ENCODE measurements at regions not wholly inside any gene's neighbourhood (a gene's known extent, or its start where the extent isn't known, plus 50 kb on each side); places are given as distances from the start of the nearest gene placed in this dataset.

DNA sequence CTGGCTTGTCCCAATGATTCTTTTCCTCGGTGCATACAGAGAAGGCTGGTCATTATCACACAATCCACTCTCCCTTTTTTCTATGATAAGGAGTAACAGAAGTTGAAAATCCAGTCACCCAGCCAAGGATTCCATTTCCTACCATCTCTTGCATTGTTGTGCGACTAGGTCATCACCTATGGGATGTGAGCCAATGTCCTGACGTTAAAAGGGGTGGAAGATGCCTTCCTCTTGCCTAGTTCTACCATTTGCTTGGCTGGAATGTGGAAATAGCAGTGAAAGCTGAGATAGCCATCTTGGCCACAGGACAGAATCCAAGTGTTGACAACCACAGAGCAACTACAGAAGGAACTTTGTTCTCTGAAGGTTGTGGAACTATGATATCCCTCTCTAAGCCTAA, 132.2 kb upstream of the KIT start:
- no peaks in the 10 kb centered on the region for H3K27me3 ChIP-seq
- H3K4me1 ChIP-seq = no peaks in the 10 kb centered on the region
- peaks cover 0 to 5% (median 0%) of the 10 kb centered on the region in 4 donors for H3K9me3 ChIP-seq
- no peak for DNase-seq (ENCODE audit: low spot score in 2 of 2)
- TF ChIP-seq POLR2A (IDR thresholded peaks at IDR 0.05) (no peak), EP300 (IDR thresholded peaks at IDR 0.05) (no peak)
- TF ChIP-seq, protein P1, sequence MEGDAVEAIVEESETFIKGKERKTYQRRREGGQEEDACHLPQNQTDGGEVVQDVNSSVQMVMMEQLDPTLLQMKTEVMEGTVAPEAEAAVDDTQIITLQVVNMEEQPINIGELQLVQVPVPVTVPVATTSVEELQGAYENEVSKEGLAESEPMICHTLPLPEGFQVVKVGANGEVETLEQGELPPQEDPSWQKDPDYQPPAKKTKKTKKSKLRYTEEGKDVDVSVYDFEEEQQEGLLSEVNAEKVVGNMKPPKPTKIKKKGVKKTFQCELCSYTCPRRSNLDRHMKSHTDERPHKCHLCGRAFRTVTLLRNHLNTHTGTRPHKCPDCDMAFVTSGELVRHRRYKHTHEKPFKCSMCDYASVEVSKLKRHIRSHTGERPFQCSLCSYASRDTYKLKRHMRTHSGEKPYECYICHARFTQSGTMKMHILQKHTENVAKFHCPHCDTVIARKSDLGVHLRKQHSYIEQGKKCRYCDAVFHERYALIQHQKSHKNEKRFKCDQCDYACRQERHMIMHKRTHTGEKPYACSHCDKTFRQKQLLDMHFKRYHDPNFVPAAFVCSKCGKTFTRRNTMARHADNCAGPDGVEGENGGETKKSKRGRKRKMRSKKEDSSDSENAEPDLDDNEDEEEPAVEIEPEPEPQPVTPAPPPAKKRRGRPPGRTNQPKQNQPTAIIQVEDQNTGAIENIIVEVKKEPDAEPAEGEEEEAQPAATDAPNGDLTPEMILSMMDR (IDR thresholded peaks at IDR 0.05) = no peak
- no peak overlapping the region for H3K4me3 ChIP-seq
- WGBS, 2 donors = 64 to 72% methylated on average over 3 of the region's 3 CpGs
- H3K36me3 ChIP-seq = no peaks in the 10 kb centered on the region
- H3K27ac ChIP-seq = no peak overlapping the region

DNA sequence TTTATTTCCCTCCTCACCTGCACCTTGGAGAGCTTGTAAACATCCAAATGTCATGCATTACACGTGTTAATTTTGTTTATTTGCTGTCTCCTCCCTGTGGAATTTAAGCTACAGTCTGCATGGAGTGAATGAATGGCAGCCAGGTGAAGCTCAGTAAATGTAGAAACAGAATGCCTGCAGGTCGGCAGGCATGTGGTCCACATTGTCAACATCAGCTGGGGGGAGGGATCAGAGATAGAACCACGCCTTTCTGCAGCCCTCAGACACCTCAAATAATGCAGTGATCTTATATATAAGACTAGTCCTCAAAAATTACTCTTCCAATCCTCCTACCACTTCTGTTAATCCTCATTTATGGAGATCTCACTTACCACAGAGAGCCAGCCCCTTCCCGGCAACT, 131.2 kb upstream of the KIT start:
- no peak overlapping the region for H3K4me3 ChIP-seq
- DNase-seq (ENCODE audit: low spot score in 2 of 2) = no peak

DNA sequence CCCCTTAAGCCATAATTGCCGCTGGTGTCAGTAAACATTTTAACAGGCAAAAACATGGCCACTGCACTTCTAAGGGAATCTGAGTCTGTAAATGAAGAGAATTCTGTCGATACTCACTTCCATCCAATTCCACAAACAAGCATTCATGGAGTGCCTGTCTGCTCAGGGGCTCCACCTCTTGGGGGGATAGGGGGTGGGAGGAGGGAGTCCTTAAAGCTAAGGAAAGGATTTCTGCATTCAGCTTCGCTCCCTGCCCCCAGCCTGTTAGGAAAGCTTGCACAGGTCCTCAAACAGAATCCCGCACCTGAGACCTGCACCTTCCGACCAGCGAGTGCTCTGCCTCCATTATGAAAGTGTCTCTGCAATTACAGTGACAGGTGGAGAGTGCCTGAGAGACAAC, 130.2 kb upstream of the KIT start:
- 61 to 68% methylated on average over 6 of the region's 6 CpGs for WGBS, 2 donors
- no peak for TF ChIP-seq POLR2A (IDR thresholded peaks at IDR 0.05)
- no peak for TF ChIP-seq EP300 (IDR thresholded peaks at IDR 0.05)
- TF ChIP-seq, protein P1 (IDR thresholded peaks at IDR 0.05) = no peak
- Histone ChIP-seq H3K9me3 (peaks cover 0 to 2% (median 0%) of the 10 kb centered on the region in 4 donors), H3K36me3 (no peaks in the 10 kb centered on the region), H3K4me1 (no peaks in the 10 kb centered on the region), H3K27me3 (no peaks in the 10 kb centered on the region), H3K4me3 (no peak overlapping the region), H3K27ac (no peak overlapping the region)
- no peak for DNase-seq (ENCODE audit: low spot score in 2 of 2)

More for the DNA sequence above, 131.2 kb upstream of the KIT start:
- Histone ChIP-seq H3K36me3 (no peaks in the 10 kb centered on the region), H3K27me3 (no peaks in the 10 kb centered on the region), H3K9me3 (peaks cover 0 to 5% (median 0%) of the 10 kb centered on the region in 4 donors), H3K27ac (no peak overlapping the region), H3K4me1 (no peaks in the 10 kb centered on the region)
- 54 to 63% methylated on average over 4 of the region's 4 CpGs for WGBS, 2 donors
- TF ChIP-seq, protein P1 (IDR thresholded peaks at IDR 0.05) = no peak
- TF ChIP-seq EP300 (IDR thresholded peaks at IDR 0.05) = no peak

DNA sequence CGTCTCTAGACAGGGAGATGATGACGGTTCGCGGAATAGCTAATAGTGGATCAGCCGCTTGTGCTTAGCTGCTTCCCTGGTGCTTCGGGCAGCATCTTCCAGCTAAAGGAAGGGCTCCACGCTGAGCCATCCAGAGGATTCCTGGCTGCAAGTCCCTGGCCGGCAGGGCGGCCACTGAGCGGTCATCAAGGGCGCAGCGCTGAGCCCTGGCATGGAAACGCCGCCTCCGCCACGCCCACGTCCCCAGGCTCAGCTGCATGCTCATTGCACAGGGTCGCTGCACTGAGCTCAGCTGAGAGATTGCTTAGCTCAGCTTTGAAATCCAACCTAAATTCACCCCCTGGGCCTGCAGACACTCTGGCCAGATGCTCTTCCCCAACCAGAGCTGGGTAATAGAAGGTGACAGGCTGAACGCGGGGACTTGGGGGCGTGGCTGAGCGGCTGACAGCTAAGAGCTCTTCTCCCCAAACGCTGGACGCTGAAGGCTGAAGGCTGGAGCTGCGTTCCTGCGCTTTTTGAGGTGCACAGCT, 118.2 kb upstream of the KIT start:
- TF ChIP-seq, protein P1 (IDR thresholded peaks at IDR 0.05) = no peak
- TF ChIP-seq EP300 (IDR thresholded peaks at IDR 0.05) (no peak), POLR2A (IDR thresholded peaks at IDR 0.05) (no peak)
- peak overlapping the region in 3 of 4 donors; percentile 10 to 33 (median 19) for H3K4me3 ChIP-seq
- H3K9me3 ChIP-seq = no peaks in the 10 kb centered on the region
- peaks cover 0 to 5% of the 10 kb centered on the region in 2 donors for H3K27me3 ChIP-seq
- peaks cover 0 to 10% (median 0%) of the 10 kb centered on the region in 4 donors for H3K4me1 ChIP-seq
- peak in 1 of 2 donors; percentile 13 for DNase-seq (ENCODE audit: low spot score in 2 of 2)
- 5 to 8% methylated on average over 14 to 24 of the region's 26 CpGs for WGBS, 2 donors
- H3K36me3 ChIP-seq = no peaks in the 10 kb centered on the region
- H3K27ac ChIP-seq = no peak overlapping the region

DNA sequence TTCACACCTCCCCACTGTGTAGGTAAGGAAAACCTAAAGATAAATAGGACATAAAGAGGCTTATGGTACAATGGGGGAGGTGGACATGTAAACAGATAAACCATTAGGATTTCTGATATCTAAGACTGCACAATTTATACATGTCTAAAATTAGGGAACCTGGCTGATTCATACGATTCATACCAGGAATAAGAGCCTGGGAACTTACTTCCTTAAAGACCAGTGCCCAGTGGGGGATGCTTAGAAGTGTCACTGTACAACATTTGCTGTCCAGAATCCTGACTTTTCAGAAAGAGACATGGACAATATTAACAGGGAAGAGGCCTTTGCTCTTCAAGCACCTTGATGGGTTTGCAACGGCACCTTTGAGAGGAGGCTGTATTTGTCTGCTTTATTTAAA, 116.8 kb upstream of the KIT start:
- WGBS, 2 donors = 78 to 84% methylated on average over 2 of the region's 2 CpGs
- no peak for DNase-seq (ENCODE audit: low spot score in 2 of 2)
- peaks cover 0 to 10% (median 0%) of the 10 kb centered on the region in 4 donors for H3K4me1 ChIP-seq
- no peaks in the 10 kb centered on the region for H3K36me3 ChIP-seq
- H3K27me3 ChIP-seq = peaks cover 0 to 5% of the 10 kb centered on the region in 2 donors
- H3K9me3 ChIP-seq = no peaks in the 10 kb centered on the region
- no peak for TF ChIP-seq POLR2A (IDR thresholded peaks at IDR 0.05)
- no peak for TF ChIP-seq EP300 (IDR thresholded peaks at IDR 0.05)
- TF ChIP-seq, protein P1 (IDR thresholded peaks at IDR 0.05) = no peak
- no peak overlapping the region for H3K4me3 ChIP-seq
- no peak overlapping the region for H3K27ac ChIP-seq

Measured in tibial nerve (tissue), 4 donors.